Prostate gland (tissue), 2 donors: ENCODE measurements at regions not wholly inside any gene's neighbourhood (a gene's known extent, or its start where the extent isn't known, plus 50 kb on each side); places are given as distances from the start of the nearest gene placed in this dataset.

Source experiments
- POLR2A ChIP-seq: fragments of 450-650 bp; IDR thresholded peaks from one replicate; pipeline ENCODE4 v1.6.1; 2016; ENCODE audit warnings: antibody characterized with exemption, mild to moderate bottlenecking
- POLR2AphosphoS5 ChIP-seq: sonication (generic); formaldehyde crosslinking; IDR thresholded peaks from one replicate; pipeline ENCODE4 v1.6.1; 2017; ENCODE audit warnings: antibody characterized with exemption
- TF ChIP-seq, protein P1 (sequence below), 4 experiments: fragments of 200-600 bp in 2 of 4; fragments of 450-650 bp in 2 of 4; sonication (generic) in 2 of 4; IDR thresholded peaks; 1 replicate in 3 of 4; 2 replicates in 1 of 4; pipeline ENCODE4 v1.5.1; 2016 to 2019; ENCODE audit warnings: antibody characterized with exemption in 4 of 4, mild to moderate bottlenecking in 2 of 4, moderate library complexity in 2 of 4

DNA sequence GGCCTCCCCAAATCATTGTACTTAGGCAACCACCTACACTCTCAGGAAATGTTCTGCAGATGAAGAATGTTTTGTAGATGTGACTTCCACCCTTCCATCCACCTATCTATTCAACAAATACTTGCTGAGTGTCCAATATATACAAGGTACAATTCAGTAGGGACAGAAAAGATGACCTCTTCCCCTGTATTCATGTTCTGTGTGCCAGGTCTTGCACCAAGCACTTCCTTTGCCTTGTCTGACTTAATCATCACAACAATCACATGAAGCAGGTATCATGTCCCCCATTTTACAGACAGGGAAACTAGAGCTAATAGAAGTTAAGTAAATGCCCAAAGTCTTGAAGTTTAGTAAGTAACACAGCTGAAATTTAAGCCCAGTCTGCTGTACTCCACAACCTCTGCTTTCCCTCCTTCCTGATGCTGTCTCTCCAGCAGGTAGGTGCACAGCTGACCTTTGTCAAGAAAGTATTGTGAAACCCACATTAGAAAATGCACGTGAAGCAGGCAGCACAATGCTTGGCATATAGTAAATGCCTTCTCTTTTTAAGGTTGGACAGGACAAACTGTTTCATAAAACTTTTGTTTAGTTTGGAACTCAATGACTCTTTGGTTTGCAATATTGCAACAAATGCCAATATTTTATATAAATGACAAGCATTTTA is 296.5 kb downstream of the DEPDC1B start:
- TF ChIP-seq, protein P1, sequence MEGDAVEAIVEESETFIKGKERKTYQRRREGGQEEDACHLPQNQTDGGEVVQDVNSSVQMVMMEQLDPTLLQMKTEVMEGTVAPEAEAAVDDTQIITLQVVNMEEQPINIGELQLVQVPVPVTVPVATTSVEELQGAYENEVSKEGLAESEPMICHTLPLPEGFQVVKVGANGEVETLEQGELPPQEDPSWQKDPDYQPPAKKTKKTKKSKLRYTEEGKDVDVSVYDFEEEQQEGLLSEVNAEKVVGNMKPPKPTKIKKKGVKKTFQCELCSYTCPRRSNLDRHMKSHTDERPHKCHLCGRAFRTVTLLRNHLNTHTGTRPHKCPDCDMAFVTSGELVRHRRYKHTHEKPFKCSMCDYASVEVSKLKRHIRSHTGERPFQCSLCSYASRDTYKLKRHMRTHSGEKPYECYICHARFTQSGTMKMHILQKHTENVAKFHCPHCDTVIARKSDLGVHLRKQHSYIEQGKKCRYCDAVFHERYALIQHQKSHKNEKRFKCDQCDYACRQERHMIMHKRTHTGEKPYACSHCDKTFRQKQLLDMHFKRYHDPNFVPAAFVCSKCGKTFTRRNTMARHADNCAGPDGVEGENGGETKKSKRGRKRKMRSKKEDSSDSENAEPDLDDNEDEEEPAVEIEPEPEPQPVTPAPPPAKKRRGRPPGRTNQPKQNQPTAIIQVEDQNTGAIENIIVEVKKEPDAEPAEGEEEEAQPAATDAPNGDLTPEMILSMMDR (IDR thresholded peaks at IDR 0.05) = no peak
- TF ChIP-seq POLR2AphosphoS5 (peak; percentile 67), POLR2A (no peak)
